Muscle of leg (tissue), 3 donors: ENCODE measurements at regions not wholly inside any gene's neighbourhood (a gene's known extent, or its start where the extent isn't known, plus 50 kb on each side); places are given as distances from the start of the nearest gene placed in this dataset.
"Not testable (repeated sequence)": the region's sequence is repeated elsewhere in the genome, so short reads cannot be mapped to it uniquely, and the experiment has no call there.

Experiments
- DNase-seq: peaks from one replicate; pipeline ENCODE4 v3.0.0; 2013
- H3K27ac ChIP-seq: one replicate; pipeline ENCODE4 v1.5.1; 2013; ENCODE audit warnings: mild to moderate bottlenecking, low read length, control low read depth
- H3K27me3 ChIP-seq: one replicate; pipeline ENCODE4 v1.6.1; 2013; ENCODE audit warnings: low read length; ENCODE audit not compliant: control insufficient read depth, insufficient read depth
- H3K36me3 ChIP-seq: one replicate; pipeline ENCODE4 v1.6.1; 2013; ENCODE audit warnings: low read length; ENCODE audit not compliant: control insufficient read depth, insufficient read depth
- H3K4me1 ChIP-seq: one replicate; pipeline ENCODE4 v1.6.1; 2013; ENCODE audit warnings: low read length; ENCODE audit not compliant: control insufficient read depth, insufficient read depth
- H3K4me3 ChIP-seq: one replicate; pipeline ENCODE4 v1.5.1; 2013; ENCODE audit warnings: low read length, control low read depth
- H3K9me3 ChIP-seq: replicated peaks from 2 replicates; pipeline ENCODE4 v1.6.1; 2013; ENCODE audit warnings: low read depth, low read length; ENCODE audit not compliant: control insufficient read depth
- WGBS: methylation state at CpG from one replicate; pipeline ENCODE4 v1.1.5; 2013; ENCODE audit warnings: missing lambda C conversion rate; ENCODE audit not compliant: insufficient coverage; 5-methylcytosine and 5-hydroxymethylcytosine counted together

- not testable (repeated sequence) for DNase-seq, H3K27me3 ChIP-seq, H3K4me1 ChIP-seq, H3K4me3 ChIP-seq, H3K9me3 ChIP-seq, H3K27ac ChIP-seq, H3K36me3 ChIP-seq
- 91% methylated on average over 4 of the region's 6 CpGs for WGBS
Observed at GRCh38 chr4:187090832-187091231, 367.2 kb upstream of the FAT1 start.

GRCh38 chr4:187094144-187094543, 370.5 kb upstream of the FAT1 start:
- no peaks in the 10 kb centered on the region for H3K36me3 ChIP-seq
- no peak overlapping the region for H3K4me3 ChIP-seq
- H3K9me3 ChIP-seq: peaks cover 7% of the 10 kb centered on the region
- no peaks in the 10 kb centered on the region for H3K27me3 ChIP-seq
- H3K27ac ChIP-seq: no peak overlapping the region
- no peak for DNase-seq
- no peaks in the 10 kb centered on the region for H3K4me1 ChIP-seq
- 62% methylated on average over 2 of the region's 3 CpGs for WGBS

GRCh38 chr4:187098429-187098828, 374.8 kb upstream of the FAT1 start:
- Histone ChIP-seq H3K27me3 (no peaks in the 10 kb centered on the region), H3K9me3 (peaks cover 8% of the 10 kb centered on the region), H3K27ac (no peak overlapping the region), H3K4me3 (no peak overlapping the region), H3K36me3 (no peaks in the 10 kb centered on the region), H3K4me1 (no peaks in the 10 kb centered on the region)
- no CpG with 5 or more reads among the region's 2 CpGs for WGBS
- no peak for DNase-seq

- Histone ChIP-seq H3K27me3 (no peaks in the 10 kb centered on the region), H3K4me3 (no peak overlapping the region), H3K4me1 (no peaks in the 10 kb centered on the region), H3K9me3 (peaks cover 4% of the 10 kb centered on the region), H3K27ac (no peak overlapping the region), H3K36me3 (no peaks in the 10 kb centered on the region)
- DNase-seq: no peak
- WGBS: 86% methylated on average over 1 of the region's 4 CpGs
Observed at GRCh38 chr4:187103351-187103750, 379.7 kb upstream of the FAT1 start.

- no peaks in the 10 kb centered on the region for H3K36me3 ChIP-seq
- H3K4me3 ChIP-seq: no peak overlapping the region
- no peak for DNase-seq
- no peaks in the 10 kb centered on the region for H3K9me3 ChIP-seq
- no peak overlapping the region for H3K27ac ChIP-seq
- H3K4me1 ChIP-seq: no peaks in the 10 kb centered on the region
- no peaks in the 10 kb centered on the region for H3K27me3 ChIP-seq
- WGBS: no CpG with 5 or more reads among the region's 3 CpGs
Observed at GRCh38 chr4:187108845-187109244, 385.2 kb upstream of the FAT1 start.

GRCh38 chr4:187109636-187110035, 386.0 kb upstream of the FAT1 start:
- DNase-seq: peak; percentile 19
- Histone ChIP-seq H3K4me1 (no peaks in the 10 kb centered on the region), H3K27me3 (no peaks in the 10 kb centered on the region), H3K9me3 (no peaks in the 10 kb centered on the region), H3K4me3 (no peak overlapping the region), H3K36me3 (no peaks in the 10 kb centered on the region), H3K27ac (no peak overlapping the region)
- WGBS: 60% methylated on average over 2 of the region's 7 CpGs

- Histone ChIP-seq H3K4me1 (no peaks in the 10 kb centered on the region), H3K9me3 (no peaks in the 10 kb centered on the region), H3K27me3 (no peaks in the 10 kb centered on the region), H3K4me3 (no peak overlapping the region), H3K27ac (no peak overlapping the region), H3K36me3 (no peaks in the 10 kb centered on the region)
- 80% methylated on average over 1 of the region's 4 CpGs for WGBS
- no peak for DNase-seq
Observed at GRCh38 chr4:187118166-187118565, 394.5 kb upstream of the FAT1 start.

GRCh38 chr4:187118602-187119120, 395.0 kb upstream of the FAT1 start:
- H3K9me3 ChIP-seq: no peaks in the 10 kb centered on the region
- no peaks in the 10 kb centered on the region for H3K36me3 ChIP-seq
- no peaks in the 10 kb centered on the region for H3K27me3 ChIP-seq
- peaks cover 1% of the 10 kb centered on the region for H3K4me1 ChIP-seq
- H3K27ac ChIP-seq: no peak overlapping the region
- no peak for DNase-seq
- WGBS: no CpG with 5 or more reads among the region's 1 CpG
- no peak overlapping the region for H3K4me3 ChIP-seq

GRCh38 chr4:187124331-187124730, 400.7 kb upstream of the FAT1 start:
- H3K4me1 ChIP-seq: peaks cover 14% of the 10 kb centered on the region
- H3K27me3 ChIP-seq: no peaks in the 10 kb centered on the region
- no peaks in the 10 kb centered on the region for H3K36me3 ChIP-seq
- 24% methylated on average over 6 of the region's 12 CpGs for whole genome bisulfite sequencing
- no peaks in the 10 kb centered on the region for H3K9me3 ChIP-seq
- no peak overlapping the region for H3K4me3 ChIP-seq
- peak overlapping the region; percentile 62 for H3K27ac ChIP-seq
- peak; percentile 86 for DNase-seq

GRCh38 chr4:187125062-187125461, 401.4 kb upstream of the FAT1 start:
- no peak overlapping the region for H3K27ac ChIP-seq
- H3K27me3 ChIP-seq: no peaks in the 10 kb centered on the region
- no peaks in the 10 kb centered on the region for H3K36me3 ChIP-seq
- H3K4me3 ChIP-seq: no peak overlapping the region
- H3K4me1 ChIP-seq: peaks cover 14% of the 10 kb centered on the region
- no peaks in the 10 kb centered on the region for H3K9me3 ChIP-seq
- DNase-seq: peak; percentile 2
- 90% methylated on average over 13 of the region's 19 CpGs for WGBS

- 78% methylated on average over 2 of the region's 3 CpGs for WGBS
- Histone ChIP-seq H3K27ac (no peak overlapping the region), H3K36me3 (no peaks in the 10 kb centered on the region), H3K9me3 (no peaks in the 10 kb centered on the region), H3K4me1 (peaks cover 14% of the 10 kb centered on the region), H3K4me3 (no peak overlapping the region), H3K27me3 (no peaks in the 10 kb centered on the region)
- DNase-seq: no peak
Observed at GRCh38 chr4:187127456-187127855, 403.8 kb upstream of the FAT1 start.
